ENCODE measurements at regions not wholly inside any gene's neighbourhood (a gene's known extent, or its start where the extent isn't known, plus 50 kb on each side); places are given as distances from the start of the nearest gene placed in this dataset.

DNA sequence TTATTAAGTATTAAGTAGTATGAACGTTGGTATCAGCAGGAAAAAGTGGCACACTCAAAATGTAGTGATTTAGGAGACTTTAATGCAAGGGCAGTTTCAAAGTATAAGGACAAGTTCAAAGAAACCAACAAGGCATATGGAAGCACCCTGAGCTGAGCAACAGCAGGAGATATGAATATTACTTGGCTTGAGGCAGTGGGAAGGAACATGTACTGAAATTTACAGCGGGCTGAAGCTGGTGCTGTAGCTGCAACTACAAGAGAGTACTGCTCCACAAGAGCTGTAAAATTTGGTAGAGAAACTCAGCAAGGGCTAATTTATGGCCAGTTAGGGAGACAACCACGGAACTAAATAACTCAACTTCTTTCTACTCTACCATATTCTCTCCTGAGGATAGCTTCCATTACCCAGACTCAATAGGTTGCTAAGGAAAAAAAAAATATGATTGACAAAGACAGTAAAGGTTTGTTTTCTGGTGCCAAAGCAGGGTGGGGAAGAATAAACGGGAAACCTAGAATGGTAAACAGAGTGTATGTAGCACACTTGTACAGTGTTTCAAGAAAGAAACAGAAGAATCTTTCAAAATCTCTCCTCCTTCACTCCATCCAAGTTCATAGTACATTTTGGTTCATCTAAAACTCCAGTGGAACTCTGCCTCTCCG, 487.8 kb upstream of the MGAT4C start:
- TF ChIP-seq, protein P1, sequence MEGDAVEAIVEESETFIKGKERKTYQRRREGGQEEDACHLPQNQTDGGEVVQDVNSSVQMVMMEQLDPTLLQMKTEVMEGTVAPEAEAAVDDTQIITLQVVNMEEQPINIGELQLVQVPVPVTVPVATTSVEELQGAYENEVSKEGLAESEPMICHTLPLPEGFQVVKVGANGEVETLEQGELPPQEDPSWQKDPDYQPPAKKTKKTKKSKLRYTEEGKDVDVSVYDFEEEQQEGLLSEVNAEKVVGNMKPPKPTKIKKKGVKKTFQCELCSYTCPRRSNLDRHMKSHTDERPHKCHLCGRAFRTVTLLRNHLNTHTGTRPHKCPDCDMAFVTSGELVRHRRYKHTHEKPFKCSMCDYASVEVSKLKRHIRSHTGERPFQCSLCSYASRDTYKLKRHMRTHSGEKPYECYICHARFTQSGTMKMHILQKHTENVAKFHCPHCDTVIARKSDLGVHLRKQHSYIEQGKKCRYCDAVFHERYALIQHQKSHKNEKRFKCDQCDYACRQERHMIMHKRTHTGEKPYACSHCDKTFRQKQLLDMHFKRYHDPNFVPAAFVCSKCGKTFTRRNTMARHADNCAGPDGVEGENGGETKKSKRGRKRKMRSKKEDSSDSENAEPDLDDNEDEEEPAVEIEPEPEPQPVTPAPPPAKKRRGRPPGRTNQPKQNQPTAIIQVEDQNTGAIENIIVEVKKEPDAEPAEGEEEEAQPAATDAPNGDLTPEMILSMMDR (IDR thresholded peaks at IDR 0.05): no peak
- no peak for TF ChIP-seq POLR2AphosphoS5 (IDR thresholded peaks at IDR 0.05)
- TF ChIP-seq POLR2A (IDR thresholded peaks at IDR 0.05): no peak
- TF ChIP-seq EP300 (IDR thresholded peaks at IDR 0.05): no peak
